Sigmoid colon (tissue), 6 donors: ENCODE measurements at regions not wholly inside any gene's neighbourhood (a gene's known extent, or its start where the extent isn't known, plus 50 kb on each side); places are given as distances from the start of the nearest gene placed in this dataset.

ENCODE experiments used
- DNase-seq: peaks from one replicate; pipeline ENCODE4 v3.0.0-alpha.2; 2019
- H3K27ac ChIP-seq, 4 donors: fragments of 200-600 bp; sonication (generic); one replicate each; pipeline ENCODE4 v1.5.1; 2016 to 2019; ENCODE audit warnings: mild to moderate bottlenecking in 1 of 4
- H3K27me3 ChIP-seq, 3 donors: fragments of 200-600 bp; sonication (generic); one replicate each; pipeline ENCODE4 v1.5.1; 2019; ENCODE audit warnings: mild to moderate bottlenecking in 1 of 3
- H3K36me3 ChIP-seq, 4 donors: fragments of 200-600 bp; sonication (generic); one replicate each; pipeline ENCODE4 v1.5.1; 2016 to 2019
- H3K4me1 ChIP-seq, 4 donors: fragments of 200-600 bp; sonication (generic); one replicate each; pipeline ENCODE4 v1.5.1; 2017 to 2019
- H3K4me3 ChIP-seq, 4 donors: fragments of 200-600 bp; sonication (generic); one replicate each; pipeline ENCODE4 v1.5.1; 2017 to 2019; ENCODE audit warnings: mild to moderate bottlenecking in 2 of 4, moderate library complexity in 1 of 4
- H3K9me3 ChIP-seq, 4 donors: fragments of 200-600 bp in 3 of 4; sonication (generic) in 3 of 4; one replicate each; pipeline versions ENCODE4 v1.5.1 to v1.6.1; 2013 to 2019
- CTCF ChIP-seq, 4 experiments: fragments of 450-650 bp in 3 of 4; fragments of 200-600 bp in 1 of 4; IDR thresholded peaks; one replicate each; pipeline ENCODE4 v1.5.1; 2016 to 2019; ENCODE audit warnings: antibody characterized with exemption in 4 of 4, mild to moderate bottlenecking in 3 of 4, moderate library complexity in 2 of 4
- EP300 ChIP-seq, 4 donors: sonication (generic); formaldehyde crosslinking; IDR thresholded peaks; one replicate each; pipeline ENCODE4 v1.6.1; 2017; ENCODE audit warnings: antibody characterized with exemption in 4 of 4
- POLR2A ChIP-seq, 2 donors: fragments of 450-650 bp; IDR thresholded peaks; one replicate each; pipeline ENCODE4 v1.6.1; 2016; ENCODE audit warnings: antibody characterized with exemption in 2 of 2, mild to moderate bottlenecking in 2 of 2, moderate library complexity in 2 of 2
- POLR2AphosphoS5 ChIP-seq, 4 donors: sonication (generic); formaldehyde crosslinking; IDR thresholded peaks; one replicate each; pipeline ENCODE4 v1.6.1; 2017; ENCODE audit warnings: antibody characterized with exemption in 4 of 4
- WGBS, 2 donors: extraction: QIAGEN DNeasy Blood & Tissue Kit; methylation state at CpG; one replicate each; pipeline ENCODE4 v1.1.7; 2013; 5-methylcytosine and 5-hydroxymethylcytosine counted together
- intact Hi-C: fragments of 100-400 bp; cut with DNase I; formaldehyde crosslinking; loops from one replicate; pipeline ENCODE4 v1.15.1; 2023
- donor health status: healthy with polysubstance abuse.
- donor health status: healthy.

GRCh38 chr5:154626876-154627557, 128.2 kb upstream of the LARP1 start:
- H3K27me3 ChIP-seq, result no peaks in the 10 kb centered on the region
- peaks cover 0 to 10% (median 8%) of the 10 kb centered on the region in 4 donors for H3K4me1 ChIP-seq
- H3K9me3 ChIP-seq, result no peaks in the 10 kb centered on the region
- WGBS, 2 donors, result 84 to 86% methylated on average over 7 of the region's 7 CpGs
- H3K36me3 ChIP-seq, result no peaks in the 10 kb centered on the region
- H3K4me3 ChIP-seq, result no peak overlapping the region
- H3K27ac ChIP-seq, result no peak overlapping the region
- intact Hi-C loops, result no loop called here
- no peak for DNase-seq
- TF ChIP-seq EP300 (IDR thresholded peaks at IDR 0.05) (no peak), CTCF (IDR thresholded peaks at IDR 0.05) (no peak), POLR2A (IDR thresholded peaks at IDR 0.05) (no peak), POLR2AphosphoS5 (IDR thresholded peaks at IDR 0.05) (no peak)

- intact Hi-C loops, result no loop called here
- 83 to 87% methylated on average over 5 of the region's 5 CpGs for WGBS, 2 donors
Measured at GRCh38 chr5:154625031-154625430, 130.1 kb upstream of the LARP1 start.

GRCh38 chr5:154624341-154624740, 130.8 kb upstream of the LARP1 start:
- Histone ChIP-seq H3K9me3 (no peaks in the 10 kb centered on the region), H3K36me3 (no peaks in the 10 kb centered on the region), H3K27me3 (no peaks in the 10 kb centered on the region), H3K4me1 (peaks cover 0 to 10% (median 8%) of the 10 kb centered on the region in 4 donors), H3K27ac (no peak overlapping the region), H3K4me3 (no peak overlapping the region)
- TF ChIP-seq POLR2A (IDR thresholded peaks at IDR 0.05), result no peak
- TF ChIP-seq POLR2AphosphoS5 (IDR thresholded peaks at IDR 0.05), result no peak
- no peak for TF ChIP-seq CTCF (IDR thresholded peaks at IDR 0.05)
- no peak for TF ChIP-seq EP300 (IDR thresholded peaks at IDR 0.05)
- WGBS, 2 donors, result 85 to 87% methylated on average over 3 of the region's 3 CpGs
- no peak for DNase-seq
- intact Hi-C loops, result no loop called here

More at GRCh38 chr5:154625031-154625430, 130.1 kb upstream of the LARP1 start:
- Histone ChIP-seq H3K4me3 (no peak overlapping the region), H3K9me3 (no peaks in the 10 kb centered on the region), H3K4me1 (peaks cover 0 to 10% (median 8%) of the 10 kb centered on the region in 4 donors), H3K27me3 (no peaks in the 10 kb centered on the region), H3K36me3 (no peaks in the 10 kb centered on the region), H3K27ac (no peak overlapping the region)
- no peak for TF ChIP-seq EP300 (IDR thresholded peaks at IDR 0.05)
- TF ChIP-seq POLR2AphosphoS5 (IDR thresholded peaks at IDR 0.05), result no peak
- no peak for TF ChIP-seq CTCF (IDR thresholded peaks at IDR 0.05)
- TF ChIP-seq POLR2A (IDR thresholded peaks at IDR 0.05), result no peak
- no peak for DNase-seq

- Histone ChIP-seq H3K4me3 (no peak overlapping the region), H3K4me1 (no peaks in the 10 kb centered on the region), H3K27me3 (no peaks in the 10 kb centered on the region), H3K9me3 (no peaks in the 10 kb centered on the region), H3K36me3 (no peaks in the 10 kb centered on the region), H3K27ac (no peak overlapping the region)
- TF ChIP-seq CTCF (IDR thresholded peaks at IDR 0.05) (no peak), EP300 (IDR thresholded peaks at IDR 0.05) (no peak), POLR2AphosphoS5 (IDR thresholded peaks at IDR 0.05) (no peak), POLR2A (IDR thresholded peaks at IDR 0.05) (no peak)
- intact Hi-C loops, result no loop called here
- WGBS, 2 donors, result 60 to 87% methylated on average over 1 of the region's 1 CpG
- no peak for DNase-seq
Measured at GRCh38 chr5:154620411-154620810, 134.8 kb upstream of the LARP1 start.

GRCh38 chr5:154618696-154619095, 136.5 kb upstream of the LARP1 start:
- intact Hi-C loops, result loop anchor here (10.0 kb wide), 1 partner anchor 544 kb away; no protein-coding TSS in a partner anchor
- TF ChIP-seq EP300 (IDR thresholded peaks at IDR 0.05) (no peak), CTCF (IDR thresholded peaks at IDR 0.05) (no peak), POLR2A (IDR thresholded peaks at IDR 0.05) (no peak), POLR2AphosphoS5 (IDR thresholded peaks at IDR 0.05) (no peak)
- Histone ChIP-seq H3K36me3 (no peaks in the 10 kb centered on the region), H3K4me3 (no peak overlapping the region), H3K27me3 (no peaks in the 10 kb centered on the region), H3K27ac (no peak overlapping the region), H3K9me3 (no peaks in the 10 kb centered on the region), H3K4me1 (no peaks in the 10 kb centered on the region)
- no peak for DNase-seq
